Left lung (tissue), 4 donors: ENCODE measurements at regions not wholly inside any gene's neighbourhood (a gene's known extent, or its start where the extent isn't known, plus 50 kb on each side); places are given as distances from the start of the nearest gene placed in this dataset.
A peak's percentile ranks its signal among the peaks of the same experiment; 100 is the strongest.

Source experiments
- ATAC-seq: fragments of 200-7000 bp; cut with Tn5 transposase; one replicate; pipeline ENCODE4 v1.9.1; 2020; ENCODE audit warnings: moderate library complexity
- DNase-seq, 4 donors: peaks; one replicate each; pipeline ENCODE4 v3.0.0-alpha.2; 2013 to 2020
- H3K27ac ChIP-seq, 2 donors: fragments of 200-600 bp; sonication (generic) in 1 of 2; one replicate each; pipeline versions ENCODE4 v1.5.0 to v1.8.0; 2020 to 2021
- H3K27me3 ChIP-seq, 2 donors: fragments of 200-600 bp; sonication (generic) in 1 of 2; one replicate each; pipeline versions ENCODE4 v1.5.0 to v1.8.0; 2020 to 2021
- H3K36me3 ChIP-seq, 2 donors: fragments of 200-600 bp; sonication (generic) in 1 of 2; one replicate each; pipeline versions ENCODE4 v1.5.0 to v1.8.0; 2020 to 2021
- H3K4me1 ChIP-seq, 2 donors: fragments of 200-600 bp; one replicate each; pipeline ENCODE4 v1.8.0; 2021
- H3K4me3 ChIP-seq, 2 donors: fragments of 200-600 bp; sonication (generic) in 1 of 2; one replicate each; pipeline versions ENCODE4 v1.5.0 to v1.8.0; 2020 to 2021; ENCODE audit warnings: mild to moderate bottlenecking in 1 of 2
- H3K9me3 ChIP-seq, 2 donors: fragments of 200-600 bp; sonication (generic) in 1 of 2; one replicate each; pipeline versions ENCODE4 v1.5.0 to v1.8.0; 2020 to 2021
- intact Hi-C, 2 donors: fragments of 100-400 bp; cut with DNase I; formaldehyde crosslinking; loops; one replicate each; pipeline versions ENCODE4 v1.11.2 to v1.14.2; 2022
- TF ChIP-seq, protein P1 (sequence below), 2 donors: fragments of 200-600 bp; sonication (generic) in 1 of 2; IDR thresholded peaks; one replicate each; pipeline versions ENCODE4 v1.5.0 to v1.8.0; 2021; ENCODE audit warnings: antibody characterized with exemption in 2 of 2
- donor health status: DM: no; HTN: yes; CAD: no.
- donor health status: DM: no; HTN: no; CAD: no.

DNA sequence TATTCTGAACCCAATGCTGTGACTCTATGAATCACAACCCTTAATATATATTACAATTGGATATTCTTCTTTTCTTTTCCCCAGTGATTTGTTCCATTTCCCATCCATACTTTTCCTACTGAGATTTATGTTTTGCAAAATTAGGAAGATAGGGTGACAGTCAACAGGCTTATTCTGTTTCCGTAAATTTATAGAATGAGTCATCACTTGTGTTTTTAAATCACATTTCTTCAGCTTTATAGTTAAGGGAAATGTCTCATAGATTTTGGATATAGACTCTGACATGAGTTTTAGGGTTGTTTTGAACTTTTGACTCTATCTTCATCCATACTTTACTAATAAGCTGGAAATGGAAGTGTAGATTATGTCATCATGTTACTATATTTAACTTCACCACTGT, 661.6 kb upstream of the FBXO33 start:
- TF ChIP-seq, protein P1, sequence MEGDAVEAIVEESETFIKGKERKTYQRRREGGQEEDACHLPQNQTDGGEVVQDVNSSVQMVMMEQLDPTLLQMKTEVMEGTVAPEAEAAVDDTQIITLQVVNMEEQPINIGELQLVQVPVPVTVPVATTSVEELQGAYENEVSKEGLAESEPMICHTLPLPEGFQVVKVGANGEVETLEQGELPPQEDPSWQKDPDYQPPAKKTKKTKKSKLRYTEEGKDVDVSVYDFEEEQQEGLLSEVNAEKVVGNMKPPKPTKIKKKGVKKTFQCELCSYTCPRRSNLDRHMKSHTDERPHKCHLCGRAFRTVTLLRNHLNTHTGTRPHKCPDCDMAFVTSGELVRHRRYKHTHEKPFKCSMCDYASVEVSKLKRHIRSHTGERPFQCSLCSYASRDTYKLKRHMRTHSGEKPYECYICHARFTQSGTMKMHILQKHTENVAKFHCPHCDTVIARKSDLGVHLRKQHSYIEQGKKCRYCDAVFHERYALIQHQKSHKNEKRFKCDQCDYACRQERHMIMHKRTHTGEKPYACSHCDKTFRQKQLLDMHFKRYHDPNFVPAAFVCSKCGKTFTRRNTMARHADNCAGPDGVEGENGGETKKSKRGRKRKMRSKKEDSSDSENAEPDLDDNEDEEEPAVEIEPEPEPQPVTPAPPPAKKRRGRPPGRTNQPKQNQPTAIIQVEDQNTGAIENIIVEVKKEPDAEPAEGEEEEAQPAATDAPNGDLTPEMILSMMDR (IDR thresholded peaks at IDR 0.05) = no peak
- H3K4me3 ChIP-seq = no peak overlapping the region
- H3K9me3 ChIP-seq = no peaks in the 10 kb centered on the region
- no peak for ATAC-seq
- H3K27ac ChIP-seq = no peak overlapping the region
- no peak for DNase-seq
- no peaks in the 10 kb centered on the region for H3K36me3 ChIP-seq
- H3K27me3 ChIP-seq = no peaks in the 10 kb centered on the region
- intact Hi-C loops = no loop called here
- no peaks in the 10 kb centered on the region for H3K4me1 ChIP-seq

GRCh38 chr14:40074169-40074568, 641.9 kb upstream of the FBXO33 start:
- intact Hi-C loops = no loop called here
- peaks cover 0 to 5% of the 10 kb centered on the region in 2 donors for H3K9me3 ChIP-seq
- H3K4me3 ChIP-seq = no peak overlapping the region
- H3K27me3 ChIP-seq = no peaks in the 10 kb centered on the region
- no peak for DNase-seq
- H3K36me3 ChIP-seq = no peaks in the 10 kb centered on the region
- TF ChIP-seq, protein P1 (IDR thresholded peaks at IDR 0.05) = no peak
- ATAC-seq = no peak
- no peak overlapping the region for H3K27ac ChIP-seq
- H3K4me1 ChIP-seq = no peaks in the 10 kb centered on the region

GRCh38 chr14:40072175-40072574, 639.9 kb upstream of the FBXO33 start:
- DNase-seq = no peak
- H3K36me3 ChIP-seq = no peaks in the 10 kb centered on the region
- H3K27me3 ChIP-seq = no peaks in the 10 kb centered on the region
- H3K4me3 ChIP-seq = no peak overlapping the region
- TF ChIP-seq, protein P1 (IDR thresholded peaks at IDR 0.05) = no peak
- H3K9me3 ChIP-seq = peaks cover 0 to 9% of the 10 kb centered on the region in 2 donors
- no peaks in the 10 kb centered on the region for H3K4me1 ChIP-seq
- ATAC-seq = peak; percentile 71
- no peak overlapping the region for H3K27ac ChIP-seq
- intact Hi-C loops = no loop called here

DNA sequence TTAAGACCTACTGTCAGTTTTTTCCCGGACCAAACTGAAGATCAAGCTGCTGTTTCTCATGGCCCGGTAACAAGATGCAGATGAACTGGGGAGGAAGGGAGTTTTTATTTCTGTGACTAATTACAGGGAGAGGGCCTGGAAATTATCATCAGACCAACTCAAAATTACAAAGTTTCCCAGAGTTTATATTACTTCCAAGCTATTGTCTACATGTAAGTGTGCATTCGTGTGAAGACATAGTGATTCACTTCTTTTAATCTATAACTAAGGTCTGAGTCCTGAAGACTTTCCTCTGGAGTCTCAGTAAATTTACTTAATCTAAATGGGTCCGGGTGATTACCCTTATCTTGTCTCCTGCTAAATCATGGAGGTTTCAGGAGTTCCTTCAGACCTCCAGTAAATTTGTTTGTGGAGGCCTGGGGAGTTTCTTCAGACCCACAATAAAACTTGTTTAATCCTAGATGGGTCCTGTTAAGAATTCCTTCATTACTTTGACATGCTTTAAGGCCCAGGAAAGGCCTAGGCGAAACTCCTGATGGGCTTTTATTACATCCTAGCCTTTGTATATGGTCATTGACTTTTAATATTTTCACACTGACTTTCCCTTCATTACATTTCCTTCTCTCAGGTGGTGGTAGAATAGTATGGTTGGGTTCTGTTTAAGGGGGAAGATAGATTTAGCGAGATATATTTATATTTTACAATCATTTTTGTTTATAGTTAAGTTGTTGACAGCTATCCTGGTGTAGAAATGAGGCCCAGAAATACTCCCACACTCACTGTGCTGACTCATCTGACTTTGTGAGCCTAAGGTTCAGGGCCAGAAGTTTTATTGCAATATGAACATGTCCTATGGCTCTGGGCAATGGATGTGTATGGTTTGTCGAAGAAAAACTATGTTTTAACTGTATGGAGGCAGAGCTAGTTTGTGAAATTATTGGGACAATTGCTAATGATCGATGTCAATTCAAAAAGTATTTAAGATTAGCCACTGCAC, 627.0 kb upstream of the FBXO33 start:
- peaks cover 0 to 2% of the 10 kb centered on the region in 2 donors for H3K9me3 ChIP-seq
- ATAC-seq (no peak), DNase-seq (no peak)
- no peaks in the 10 kb centered on the region for H3K4me1 ChIP-seq
- no peak overlapping the region for H3K4me3 ChIP-seq
- H3K36me3 ChIP-seq = no peaks in the 10 kb centered on the region
- H3K27me3 ChIP-seq = no peaks in the 10 kb centered on the region
- TF ChIP-seq, protein P1 (IDR thresholded peaks at IDR 0.05) = no peak
- intact Hi-C loops = no loop called here
- no peak overlapping the region for H3K27ac ChIP-seq

GRCh38 chr14:40053416-40053815, 621.2 kb upstream of the FBXO33 start:
- H3K36me3 ChIP-seq = no peaks in the 10 kb centered on the region
- TF ChIP-seq, protein P1 (IDR thresholded peaks at IDR 0.05) = no peak
- H3K27me3 ChIP-seq = no peaks in the 10 kb centered on the region
- H3K27ac ChIP-seq = no peak overlapping the region
- DNase-seq (no peak), ATAC-seq (no peak)
- H3K4me1 ChIP-seq = no peaks in the 10 kb centered on the region
- no peaks in the 10 kb centered on the region for H3K9me3 ChIP-seq
- intact Hi-C loops = no loop called here
- H3K4me3 ChIP-seq = no peak overlapping the region
